GM23338 (cell line): ENCODE measurements at regions not wholly inside any gene's neighbourhood (a gene's known extent, or its start where the extent isn't known, plus 50 kb on each side); places are given as distances from the start of the nearest gene placed in this dataset.

Experiments used
- ATAC-seq: fragments of 200-7000 bp; cut with Tn5 transposase; 3 replicates; pipeline ENCODE4 v1.9.1; 2020
- DNase-seq: peaks from one replicate; pipeline ENCODE4 v3.0.0-alpha.2; 2015; ENCODE audit warnings: low spot score
- H2AFZ ChIP-seq: fragments of 200-600 bp; sonication (generic); 2 replicates; pipeline ENCODE4 v1.8.0; 2016; ENCODE audit warnings: antibody characterized with exemption, mild to moderate bottlenecking, moderate library complexity
- H3F3A ChIP-seq: fragments of 200-600 bp; sonication (generic); replicated peaks from 2 replicates; pipeline ENCODE4 v1.8.0; 2017; ENCODE audit warnings: antibody characterized with exemption, mixed run types, low read depth
- H3K27ac ChIP-seq: fragments of 200-600 bp; sonication (generic); 2 replicates; pipeline ENCODE4 v1.6.1; 2016; ENCODE audit warnings: low read depth
- H3K27me3 ChIP-seq: fragments of 200-600 bp; sonication (generic); 2 replicates; pipeline ENCODE4 v1.8.0; 2016; ENCODE audit warnings: mild to moderate bottlenecking, mixed run types, moderate library complexity; ENCODE audit not compliant: insufficient read depth
- H3K36me3 ChIP-seq: fragments of 200-600 bp; sonication (generic); 2 replicates; pipeline ENCODE4 v1.8.0; 2016; ENCODE audit warnings: mild to moderate bottlenecking; ENCODE audit not compliant: insufficient read depth
- H3K4me1 ChIP-seq: fragments of 200-600 bp; sonication (generic); 2 replicates; pipeline ENCODE4 v1.8.0; 2016; ENCODE audit warnings: mild to moderate bottlenecking, moderate library complexity; ENCODE audit not compliant: insufficient read depth
- H3K4me2 ChIP-seq: fragments of 200-600 bp; sonication (generic); 2 replicates; pipeline ENCODE4 v1.7.1; 2017; ENCODE audit warnings: mixed run types
- H3K4me3 ChIP-seq: fragments of 200-600 bp; sonication (generic); 2 replicates; pipeline ENCODE4 v1.6.1; 2016; ENCODE audit warnings: mixed run types
- H3K79me2 ChIP-seq: fragments of 200-600 bp; sonication (generic); replicated peaks from 2 replicates; pipeline ENCODE4 v1.8.0; 2017; ENCODE audit warnings: mild to moderate bottlenecking; ENCODE audit not compliant: insufficient read depth
- H3K9me2 ChIP-seq: fragments of 200-600 bp; sonication (generic); 2 replicates; pipeline ENCODE4 v1.8.0; 2017; ENCODE audit not compliant: insufficient read depth
- H4K20me1 ChIP-seq: fragments of 200-600 bp; sonication (generic); replicated peaks from 2 replicates; pipeline ENCODE4 v1.8.0; 2017; ENCODE audit warnings: mild to moderate bottlenecking; ENCODE audit not compliant: insufficient read depth
- H3K27ac Mint-ChIP-seq: 2 replicates; pipeline ENCODE4 v1.8.0; 2020; ENCODE audit warnings: inconsistent platforms, mild to moderate bottlenecking, moderate library complexity, mixed read lengths
- H3K27me3 Mint-ChIP-seq: 3 replicates; pipeline ENCODE4 v1.8.0; 2022; ENCODE audit warnings: low read depth, mild to moderate bottlenecking, moderate library complexity, mixed read lengths, inconsistent platforms; ENCODE audit not compliant: insufficient read depth, poor library complexity
- H3K36me3 Mint-ChIP-seq: 3 replicates; pipeline ENCODE4 v1.8.0; 2021; ENCODE audit warnings: low read depth, mild to moderate bottlenecking, inconsistent platforms, moderate library complexity, mixed read lengths
- H3K4me1 Mint-ChIP-seq: 3 replicates; pipeline ENCODE4 v1.8.0; 2020; ENCODE audit warnings: mild to moderate bottlenecking, inconsistent platforms, mixed read lengths
- H3K4me3 Mint-ChIP-seq: 3 replicates; pipeline ENCODE4 v1.8.0; 2021; ENCODE audit warnings: moderate library complexity, mild to moderate bottlenecking, inconsistent platforms, mixed read lengths
- H3K9me3 Mint-ChIP-seq: 3 replicates; pipeline ENCODE4 v1.8.0; 2020; ENCODE audit warnings: moderate library complexity, mild to moderate bottlenecking, inconsistent platforms, mixed read lengths
- CREB1 ChIP-seq: fragments of 250-450 bp; sonication (Bioruptor Pico); IDR thresholded peaks from 2 replicates; pipeline ENCODE4 v1.5.0; 2020; ENCODE audit warnings: low read depth, mild to moderate bottlenecking, moderate library complexity
- CTCF ChIP-seq, 2 experiments: fragments of 200-600 bp in 1 of 2; sonication (generic) in 1 of 2; conservative IDR thresholded peaks; 2 replicates each; pipeline versions ENCODE4 v1.5.1 to v1.6.1; 2016 to 2017; ENCODE audit warnings: antibody characterized with exemption in 2 of 2, low read depth in 2 of 2, mild to moderate bottlenecking in 2 of 2, moderate library complexity in 1 of 2
- ETS1 ChIP-seq: IDR thresholded peaks from 2 replicates; pipeline ENCODE4 v1.6.1; 2016; ENCODE audit warnings: antibody characterized with exemption
- EZH2 ChIP-seq: fragments of 200-600 bp; sonication (generic); IDR thresholded peaks from one replicate; pipeline ENCODE4 v1.8.0; 2017; ENCODE audit warnings: antibody characterized with exemption, mild to moderate bottlenecking, low read depth; ENCODE audit not compliant: unreplicated experiment
- EZH2phosphoT487 ChIP-seq: fragments of 200-600 bp; sonication (generic); IDR thresholded peaks from one replicate; pipeline ENCODE4 v1.8.1; 2018; ENCODE audit warnings: antibody characterized with exemption; ENCODE audit not compliant: unreplicated experiment
- JUNB ChIP-seq: IDR thresholded peaks from one replicate; pipeline ENCODE4 v1.6.1; 2016; ENCODE audit warnings: antibody characterized with exemption; ENCODE audit not compliant: unreplicated experiment
- NANOG ChIP-seq: IDR thresholded peaks from 2 replicates; pipeline ENCODE4 v1.6.1; 2016; ENCODE audit warnings: antibody characterized with exemption, borderline replicate concordance
- POLR2AphosphoS5 ChIP-seq: IDR thresholded peaks from 2 replicates; pipeline ENCODE4 v1.6.1; 2016; ENCODE audit warnings: antibody characterized with exemption, low read depth
- REST ChIP-seq: IDR thresholded peaks from one replicate; pipeline ENCODE4 v1.6.1; 2018; ENCODE audit warnings: antibody characterized with exemption; ENCODE audit not compliant: unreplicated experiment
- STAT1 ChIP-seq: IDR thresholded peaks from one replicate; pipeline ENCODE4 v1.6.1; 2016; ENCODE audit warnings: antibody characterized with exemption; ENCODE audit not compliant: unreplicated experiment
- ZNF114 ChIP-seq: fragments of 250-450 bp; sonication (Bioruptor Pico); IDR thresholded peaks from 2 replicates; pipeline ENCODE4 v1.5.0; 2020; ENCODE audit warnings: mild to moderate bottlenecking, moderate library complexity
- ZNF331 ChIP-seq: fragments of 250-450 bp; sonication (Bioruptor Pico); IDR thresholded peaks from 2 replicates; pipeline ENCODE4 v1.5.0; 2020; ENCODE audit warnings: low read depth, mild to moderate bottlenecking, moderate library complexity
- ZNF462 ChIP-seq: fragments of 250-450 bp; sonication (Bioruptor Pico); IDR thresholded peaks from 2 replicates; pipeline ENCODE4 v1.5.0; 2020; ENCODE audit warnings: mild to moderate bottlenecking, moderate library complexity

GRCh38 chr11:42925916-42926315, 385.9 kb upstream of the API5 start:
- Histone ChIP-seq H3F3A (no peaks in the 10 kb centered on the region), H3K9me2 (no peaks in the 10 kb centered on the region), H3K4me1 (no peaks in the 10 kb centered on the region), H3K4me2 (no peak overlapping the region), H3K79me2 (no peaks in the 10 kb centered on the region), H3K27me3 (no peaks in the 10 kb centered on the region), H2AFZ (no peak overlapping the region), H3K27ac (no peak overlapping the region), H4K20me1 (no peaks in the 10 kb centered on the region), H3K4me3 (no peak overlapping the region), H3K36me3 (no peaks in the 10 kb centered on the region)
- H3K36me3 Mint-ChIP-seq: peaks cover 10% of the 10 kb centered on the region; the same call in 1 of the 3 replicates
- H3K9me3 Mint-ChIP-seq: peaks cover 98% of the 10 kb centered on the region
- no peak for ATAC-seq
- no peaks in the 10 kb centered on the region for H3K4me1 Mint-ChIP-seq
- no peak overlapping the region for H3K27ac Mint-ChIP-seq
- no peak overlapping the region for H3K4me3 Mint-ChIP-seq
- H3K27me3 Mint-ChIP-seq: no peaks in the 10 kb centered on the region
- DNase-seq: no peak
- no peak for TF ChIP-seq ZNF331 (CRISPR knock-in tag)
- TF ChIP-seq EZH2phosphoT487: no peak
- no peak for TF ChIP-seq POLR2AphosphoS5
- no peak for TF ChIP-seq EZH2
- no peak for TF ChIP-seq ZNF462 (CRISPR knock-in tag)
- no peak for TF ChIP-seq ZNF114
- no peak for TF ChIP-seq JUNB
- TF ChIP-seq REST: no peak
- TF ChIP-seq CREB1 (CRISPR knock-in tag): no peak
- TF ChIP-seq CTCF (conservative IDR thresholded peaks at IDR 0.05; ENCODE audit: low read depth in 2 of 2): no peak
- TF ChIP-seq STAT1: no peak
- TF ChIP-seq ETS1: no peak
- TF ChIP-seq NANOG: no peak
